Esophagus squamous epithelium (tissue), 5 donors: ENCODE measurements at regions not wholly inside any gene's neighbourhood (a gene's known extent, or its start where the extent isn't known, plus 50 kb on each side); places are given as distances from the start of the nearest gene placed in this dataset.

Source experiments
- DNase-seq: peaks from one replicate; lab custom pipeline; 2025; lab: John Stamatoyannopoulos, UW
- H3K27ac ChIP-seq, 4 donors: fragments of 200-600 bp; sonication (generic); one replicate each; pipeline ENCODE4 v1.5.1; 2016 to 2019; ENCODE audit warnings: mild to moderate bottlenecking in 1 of 4
- H3K27me3 ChIP-seq, 4 donors: fragments of 200-600 bp; sonication (generic); 1 replicate in 3 of 4; 2 replicates in 1 of 4; pipeline versions ENCODE4 v1.5.1 to v1.6.0; 2017 to 2021; ENCODE audit warnings: antibody characterized with exemption in 1 of 4
- H3K36me3 ChIP-seq, 3 donors: fragments of 200-600 bp; sonication (generic); one replicate each; pipeline ENCODE4 v1.5.1; 2016 to 2019
- H3K4me1 ChIP-seq, 3 donors: fragments of 200-600 bp; sonication (generic); one replicate each; pipeline ENCODE4 v1.5.1; 2017 to 2019
- H3K4me3 ChIP-seq, 4 donors: fragments of 200-600 bp; sonication (generic); 1 replicate in 3 of 4; 2 replicates in 1 of 4; pipeline ENCODE4 v1.5.1; 2016 to 2019; ENCODE audit warnings: mild to moderate bottlenecking in 2 of 4, moderate library complexity in 1 of 4
- H3K9me3 ChIP-seq, 3 donors: fragments of 200-600 bp; sonication (generic); one replicate each; pipeline ENCODE4 v1.5.1; 2016 to 2019
- POLR2A ChIP-seq, 4 donors: fragments of 450-650 bp; IDR thresholded peaks; one replicate each; pipeline ENCODE4 v1.6.1; 2017; ENCODE audit warnings: antibody characterized with exemption in 4 of 4, mild to moderate bottlenecking in 4 of 4, moderate library complexity in 3 of 4
- WGBS, 2 donors: methylation state at CpG; one replicate each; pipeline ENCODE4 v1.1.5; 2018; 5-methylcytosine and 5-hydroxymethylcytosine counted together
- intact Hi-C: fragments of 100-400 bp; cut with DNase I; formaldehyde crosslinking; loops from one replicate; pipeline ENCODE4 v1.15.0; 2022
- TF ChIP-seq, protein P1 (sequence below), 6 experiments: fragments of 450-650 bp in 4 of 6; fragments of 200-600 bp in 2 of 6; sonication (generic) in 2 of 6; IDR thresholded peaks; one replicate each; pipeline ENCODE4 v1.5.1; 2016 to 2019; ENCODE audit warnings: antibody characterized with exemption in 6 of 6, mild to moderate bottlenecking in 4 of 6, moderate library complexity in 4 of 6
- donor health status: DM: yes; HTN: yes; CAD: no.

DNA sequence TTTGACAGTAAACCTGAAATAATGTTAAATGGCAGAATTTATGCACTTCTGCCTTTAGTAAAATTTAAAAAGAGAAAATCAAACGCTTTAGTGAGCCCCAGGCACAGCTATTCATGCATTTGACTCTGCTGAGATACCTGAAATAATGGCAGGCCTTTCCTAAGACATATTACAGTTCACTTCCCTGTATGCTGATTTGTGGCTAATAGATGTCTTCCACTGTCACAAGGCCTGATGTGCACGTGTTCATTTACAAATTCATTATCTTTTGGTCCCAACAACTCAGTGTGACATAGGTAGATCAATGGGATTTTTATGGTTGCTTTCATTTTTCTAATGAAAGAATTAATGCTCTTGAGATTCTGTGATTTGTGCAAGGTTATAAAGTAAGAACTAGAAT lies 449.7 kb upstream of the RGS17 start:
- TF ChIP-seq POLR2A (IDR thresholded peaks at IDR 0.05): no peak
- TF ChIP-seq, protein P1, sequence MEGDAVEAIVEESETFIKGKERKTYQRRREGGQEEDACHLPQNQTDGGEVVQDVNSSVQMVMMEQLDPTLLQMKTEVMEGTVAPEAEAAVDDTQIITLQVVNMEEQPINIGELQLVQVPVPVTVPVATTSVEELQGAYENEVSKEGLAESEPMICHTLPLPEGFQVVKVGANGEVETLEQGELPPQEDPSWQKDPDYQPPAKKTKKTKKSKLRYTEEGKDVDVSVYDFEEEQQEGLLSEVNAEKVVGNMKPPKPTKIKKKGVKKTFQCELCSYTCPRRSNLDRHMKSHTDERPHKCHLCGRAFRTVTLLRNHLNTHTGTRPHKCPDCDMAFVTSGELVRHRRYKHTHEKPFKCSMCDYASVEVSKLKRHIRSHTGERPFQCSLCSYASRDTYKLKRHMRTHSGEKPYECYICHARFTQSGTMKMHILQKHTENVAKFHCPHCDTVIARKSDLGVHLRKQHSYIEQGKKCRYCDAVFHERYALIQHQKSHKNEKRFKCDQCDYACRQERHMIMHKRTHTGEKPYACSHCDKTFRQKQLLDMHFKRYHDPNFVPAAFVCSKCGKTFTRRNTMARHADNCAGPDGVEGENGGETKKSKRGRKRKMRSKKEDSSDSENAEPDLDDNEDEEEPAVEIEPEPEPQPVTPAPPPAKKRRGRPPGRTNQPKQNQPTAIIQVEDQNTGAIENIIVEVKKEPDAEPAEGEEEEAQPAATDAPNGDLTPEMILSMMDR (IDR thresholded peaks at IDR 0.05): no peak
- no peak overlapping the region for H3K27ac ChIP-seq
- WGBS, 2 donors: 32 to 43% methylated on average over 2 of the region's 2 CpGs
- intact Hi-C loops: no loop called here
- H3K36me3 ChIP-seq: no peaks in the 10 kb centered on the region
- no peak for DNase-seq
- H3K9me3 ChIP-seq: no peaks in the 10 kb centered on the region
- no peaks in the 10 kb centered on the region for H3K27me3 ChIP-seq
- no peaks in the 10 kb centered on the region for H3K4me1 ChIP-seq
- H3K4me3 ChIP-seq: no peak overlapping the region

DNA sequence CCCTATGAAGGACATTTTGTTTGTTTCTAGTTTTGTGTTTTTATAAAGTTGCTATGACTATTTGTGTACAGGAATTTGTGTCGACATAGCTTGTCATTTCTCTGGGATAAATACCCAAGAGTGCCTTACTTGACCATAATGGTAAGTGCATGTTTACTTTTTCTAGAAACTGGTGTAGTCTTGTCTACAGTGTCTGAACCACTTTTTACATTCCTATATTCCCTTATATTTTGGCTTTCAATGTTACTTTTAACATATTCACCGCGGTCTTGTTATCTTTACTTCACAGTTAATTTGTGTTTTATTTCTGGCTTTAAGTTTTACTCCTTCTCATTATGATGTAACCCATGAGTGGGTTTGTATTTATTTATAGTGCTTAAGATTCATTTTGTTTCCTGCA lies 444.4 kb upstream of the RGS17 start:
- WGBS, 2 donors: 82 to 92% methylated on average over 3 of the region's 3 CpGs
- no peak for TF ChIP-seq POLR2A (IDR thresholded peaks at IDR 0.05)
- TF ChIP-seq, protein P1 (IDR thresholded peaks at IDR 0.05): no peak
- intact Hi-C loops: no loop called here
- Histone ChIP-seq H3K36me3 (no peaks in the 10 kb centered on the region), H3K27ac (no peak overlapping the region), H3K9me3 (no peaks in the 10 kb centered on the region), H3K27me3 (no peaks in the 10 kb centered on the region), H3K4me1 (no peaks in the 10 kb centered on the region), H3K4me3 (no peak overlapping the region)
- DNase-seq: no peak

DNA sequence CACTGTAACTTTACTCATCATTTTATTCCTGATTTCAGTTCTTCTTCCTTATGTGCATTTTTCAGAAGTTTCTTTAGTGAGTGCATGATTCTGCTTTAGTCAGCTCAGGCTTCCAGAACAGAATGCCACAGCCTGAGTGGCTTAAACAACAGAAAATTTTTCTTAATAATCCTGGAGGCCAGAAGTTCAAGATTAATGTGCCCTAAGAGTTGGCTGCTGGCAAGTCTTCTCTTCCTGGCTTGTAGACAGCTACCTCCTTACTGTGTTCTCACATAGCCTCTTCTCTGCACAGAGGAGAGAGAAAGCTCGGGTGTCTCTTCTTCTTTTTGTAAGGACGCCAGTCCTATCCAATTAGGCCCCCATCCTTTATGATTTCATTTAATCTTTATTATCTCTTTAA lies 443.1 kb upstream of the RGS17 start:
- Histone ChIP-seq H3K27me3 (no peaks in the 10 kb centered on the region), H3K4me1 (no peaks in the 10 kb centered on the region), H3K27ac (no peak overlapping the region), H3K9me3 (no peaks in the 10 kb centered on the region), H3K4me3 (no peak overlapping the region), H3K36me3 (no peaks in the 10 kb centered on the region)
- intact Hi-C loops: no loop called here
- no peak for DNase-seq
- 71 to 79% methylated on average over 2 of the region's 2 CpGs for WGBS, 2 donors
- no peak for TF ChIP-seq POLR2A (IDR thresholded peaks at IDR 0.05)
- TF ChIP-seq, protein P1 (IDR thresholded peaks at IDR 0.05): no peak

DNA sequence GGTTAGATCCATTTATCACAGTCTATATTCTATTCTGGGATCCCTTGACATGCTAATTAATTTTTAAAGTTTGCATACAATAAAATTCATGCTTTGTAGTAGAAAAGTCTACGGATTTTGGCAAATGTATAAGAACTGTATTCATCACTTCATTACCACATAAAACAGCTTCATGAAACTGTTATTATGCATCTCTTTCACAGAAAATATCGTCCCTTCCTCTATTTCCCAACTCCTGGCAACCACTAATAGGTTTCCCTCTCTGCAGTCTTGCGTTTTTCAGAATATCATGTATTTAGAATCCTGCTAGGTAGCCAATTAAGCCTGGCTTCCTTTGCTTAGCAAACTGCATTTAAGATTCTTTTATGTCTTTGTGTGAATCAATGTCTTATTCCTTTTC lies 441.3 kb upstream of the RGS17 start:
- DNase-seq: no peak
- TF ChIP-seq, protein P1 (IDR thresholded peaks at IDR 0.05): no peak
- H3K36me3 ChIP-seq: no peaks in the 10 kb centered on the region
- no peaks in the 10 kb centered on the region for H3K9me3 ChIP-seq
- H3K27me3 ChIP-seq: no peaks in the 10 kb centered on the region
- H3K4me1 ChIP-seq: no peaks in the 10 kb centered on the region
- H3K4me3 ChIP-seq: no peak overlapping the region
- intact Hi-C loops: no loop called here
- WGBS, 2 donors: 56 to 59% methylated on average over 3 of the region's 3 CpGs
- H3K27ac ChIP-seq: no peak overlapping the region

DNA sequence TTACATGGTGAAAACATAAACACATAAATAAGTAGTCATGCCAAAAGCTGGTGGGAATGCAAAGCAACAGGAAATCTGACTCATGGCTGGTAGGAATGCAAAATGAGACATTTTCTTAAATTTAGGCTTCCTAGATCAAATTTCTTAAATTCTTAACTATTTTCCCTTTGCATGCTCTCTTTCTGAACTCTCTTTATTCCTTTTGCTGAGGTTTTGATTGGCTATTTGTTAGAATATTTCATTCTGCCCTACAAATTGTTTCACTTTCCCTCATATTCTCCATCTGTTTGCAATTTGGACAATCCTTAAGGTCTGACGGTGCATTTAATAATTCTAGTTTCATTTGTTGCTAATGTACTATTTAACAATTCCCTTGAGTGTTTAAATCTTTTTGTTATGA lies 437.5 kb upstream of the RGS17 start:
- Histone ChIP-seq H3K9me3 (no peaks in the 10 kb centered on the region), H3K27me3 (no peaks in the 10 kb centered on the region), H3K4me1 (no peaks in the 10 kb centered on the region), H3K27ac (no peak overlapping the region), H3K4me3 (no peak overlapping the region), H3K36me3 (no peaks in the 10 kb centered on the region)
- TF ChIP-seq, protein P1 (IDR thresholded peaks at IDR 0.05): no peak
- no peak for TF ChIP-seq POLR2A (IDR thresholded peaks at IDR 0.05)
- WGBS, 2 donors: 45 to 56% methylated on average over 1 of the region's 1 CpG
- intact Hi-C loops: no loop called here
- DNase-seq: no peak
